ENCODE measurements at regions not wholly inside any gene's neighbourhood (a gene's known extent, or its start where the extent isn't known, plus 50 kb on each side); places are given as distances from the start of the nearest gene placed in this dataset.

DNA sequence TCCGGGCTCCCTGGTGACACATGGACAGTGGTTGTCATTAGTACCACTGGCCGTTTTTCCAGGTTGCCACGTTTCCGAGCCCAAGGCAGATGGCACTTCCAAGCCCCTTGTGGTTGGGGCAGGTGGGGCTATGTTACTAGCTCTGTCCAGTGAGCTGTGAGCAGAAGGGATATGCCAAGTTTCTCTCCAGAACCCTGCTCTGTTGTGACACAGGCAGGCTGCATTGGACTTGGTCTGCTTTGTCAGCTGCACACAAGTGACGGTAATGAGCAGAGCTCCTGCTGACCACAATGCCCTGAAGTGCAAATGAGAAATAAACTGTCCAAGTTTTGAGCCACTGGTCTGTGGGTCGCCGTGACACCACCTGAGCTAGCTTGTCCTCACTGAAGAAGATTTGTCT, 118.8 kb downstream of the GYPC start:
- DNase-seq, result no peak

GRCh38 chr2:126775300-126775985, 119.5 kb downstream of the GYPC start:
- DNase-seq, result no peak

- peak; percentile 8 for DNase-seq
Observed at GRCh38 chr2:126776255-126776654, 120.3 kb downstream of the GYPC start.

DNA sequence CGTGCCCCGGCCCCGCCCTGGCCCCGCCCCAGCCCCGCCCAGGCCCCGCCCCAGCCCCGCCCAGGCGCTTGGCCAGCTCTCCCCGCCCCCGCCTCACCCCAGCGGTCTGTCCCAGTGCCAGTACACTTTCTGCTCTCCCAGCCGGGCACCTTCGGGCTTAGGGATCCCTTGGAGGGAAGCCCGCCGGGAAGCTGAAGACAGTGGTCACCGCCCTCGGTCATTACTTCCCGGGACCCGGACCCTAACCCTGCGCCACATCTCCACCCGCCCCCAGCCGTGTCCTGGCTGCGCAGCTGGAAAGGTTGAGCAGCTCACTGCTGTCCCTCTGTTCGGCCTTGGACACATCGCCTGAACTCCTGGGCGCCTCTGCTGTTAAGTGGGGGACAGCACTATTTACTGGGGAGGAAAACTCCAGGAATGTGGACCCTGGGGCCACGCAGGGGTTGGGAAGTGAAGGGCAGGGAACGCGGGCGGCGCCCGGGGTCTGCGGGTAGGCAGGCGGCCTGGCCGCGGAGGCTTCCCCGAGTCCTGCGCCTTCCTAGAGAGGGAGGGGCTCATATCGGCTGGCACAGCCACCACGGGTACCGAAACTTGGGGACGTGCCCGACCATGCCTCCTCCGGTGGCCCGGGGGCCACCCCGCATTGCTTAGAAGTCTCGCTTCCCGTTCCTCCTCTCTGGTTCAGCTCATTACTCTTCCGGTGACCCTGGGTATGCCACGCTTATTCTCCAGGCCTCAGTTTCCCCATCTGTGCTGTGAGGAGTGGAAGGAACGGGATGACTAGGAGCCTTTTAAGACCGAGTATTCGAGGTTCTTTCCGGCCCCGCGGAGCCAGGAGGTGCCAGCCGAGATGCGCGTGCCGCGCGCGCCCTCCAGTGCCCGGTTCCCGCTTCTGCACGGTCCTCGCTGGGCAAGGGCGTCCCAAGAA, 121.0 kb downstream of the GYPC start:
- DNase-seq, result peak; percentile 89

DNA sequence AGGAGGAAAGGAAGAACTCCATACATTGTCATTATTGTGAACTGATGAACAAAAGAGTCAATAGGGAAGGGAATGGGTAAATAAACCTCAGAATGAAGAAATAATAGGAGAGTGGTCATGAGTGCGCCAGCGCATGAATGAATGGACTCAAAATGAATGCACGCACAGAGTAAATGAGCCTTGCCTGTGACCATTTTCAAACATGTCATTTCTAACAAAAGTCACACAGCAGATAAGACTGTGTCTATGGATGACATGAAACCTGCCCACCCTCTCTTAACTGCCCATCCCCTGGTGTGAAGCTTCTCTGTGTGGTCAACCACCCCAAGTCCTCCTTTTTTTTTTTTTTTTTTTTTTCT, 121.1 kb upstream of the TEX51 start:
- DNase-seq, result no peak

DNA sequence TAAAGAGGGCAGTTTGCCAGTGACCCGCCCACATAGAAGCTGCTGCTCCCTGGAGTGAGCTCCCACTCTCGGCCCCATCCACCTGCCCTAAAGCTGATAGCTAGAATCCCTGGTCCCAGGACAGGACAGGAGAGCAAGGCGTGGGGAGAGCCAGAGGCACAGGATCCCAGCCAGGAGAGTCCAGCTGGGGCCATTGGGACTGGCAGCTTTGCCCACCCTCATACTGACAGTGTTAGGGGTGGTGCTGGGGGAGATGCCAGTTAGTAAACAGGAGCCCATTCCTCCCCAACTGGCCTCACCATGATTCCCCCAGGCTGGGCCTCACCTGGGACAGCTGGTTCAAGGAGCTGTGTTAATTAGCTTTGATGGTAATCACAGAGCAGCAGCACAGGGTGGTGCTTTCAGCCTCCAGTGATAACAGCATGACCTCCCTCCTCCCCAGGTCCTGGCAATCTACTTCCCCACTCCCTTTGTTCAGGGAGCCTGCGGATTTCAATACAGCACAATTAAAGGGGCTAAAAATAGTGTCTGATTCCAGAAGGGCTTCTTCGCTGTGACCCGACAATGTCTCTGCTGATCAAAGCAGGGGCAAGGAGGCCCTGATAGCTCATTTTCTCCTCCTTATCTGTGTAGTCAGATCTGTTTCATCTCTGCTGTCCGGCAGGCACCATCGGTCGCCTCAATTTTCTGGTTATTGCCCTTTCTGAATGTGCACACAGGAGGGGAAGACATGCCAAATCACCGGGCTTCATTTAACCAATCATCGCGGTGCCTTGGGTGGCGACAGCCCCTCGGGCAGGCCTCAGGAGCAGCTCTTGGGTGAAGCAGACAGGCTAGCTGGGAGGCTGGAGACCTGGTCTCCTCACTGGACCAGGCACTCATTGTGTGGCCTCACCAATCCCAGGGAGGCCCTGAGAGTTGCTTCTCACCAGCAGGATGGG, 119.9 kb upstream of the TEX51 start:
- DNase-seq, result no peak

DNA sequence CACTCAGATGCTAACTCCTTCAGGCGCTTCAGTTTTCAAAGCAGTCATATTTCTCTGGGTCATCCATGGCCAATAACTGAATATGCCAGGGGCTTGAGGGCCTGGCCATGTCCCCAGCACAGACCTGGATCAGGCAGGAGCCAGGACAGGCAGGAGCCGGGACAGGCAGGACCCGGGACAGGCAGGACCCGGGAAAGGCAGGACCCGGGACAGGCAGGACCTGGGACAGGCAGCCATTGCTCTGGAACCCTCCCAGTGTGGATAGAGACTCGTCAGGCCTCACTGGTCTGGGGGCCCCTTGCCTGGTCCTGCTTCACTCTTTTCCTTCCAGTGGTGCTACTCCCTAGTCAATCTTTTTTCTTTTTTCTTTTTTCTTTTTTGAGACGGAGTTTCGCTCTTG, 117.5 kb upstream of the TEX51 start:
- DNase-seq, result no peak

- DNase-seq, result no peak
Observed at GRCh38 chr2:126781806-126782205, 116.9 kb upstream of the TEX51 start.

- DNase-seq, result no peak
Observed at GRCh38 chr2:126782648-126783047, 116.0 kb upstream of the TEX51 start.

DNA sequence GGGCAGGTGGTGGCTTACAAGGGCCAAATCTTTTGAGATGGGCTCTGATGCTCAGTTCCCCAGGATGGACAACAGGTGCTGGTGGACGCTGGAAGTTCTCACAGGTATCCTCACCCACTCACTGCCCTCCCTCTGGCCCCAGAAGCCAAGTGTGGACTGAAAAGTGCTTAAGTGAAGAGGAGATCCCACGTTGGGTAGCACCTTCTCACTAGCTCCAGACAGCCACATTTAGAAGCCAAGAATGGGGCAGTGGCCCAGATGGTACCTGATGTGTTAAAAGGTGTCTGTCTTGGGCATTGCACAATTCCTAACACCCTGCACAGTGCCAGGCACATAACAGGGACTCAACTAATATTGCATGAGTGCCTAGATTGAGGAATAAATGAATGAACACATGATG, 115.3 kb upstream of the TEX51 start:
- DNase-seq, result no peak

DNA sequence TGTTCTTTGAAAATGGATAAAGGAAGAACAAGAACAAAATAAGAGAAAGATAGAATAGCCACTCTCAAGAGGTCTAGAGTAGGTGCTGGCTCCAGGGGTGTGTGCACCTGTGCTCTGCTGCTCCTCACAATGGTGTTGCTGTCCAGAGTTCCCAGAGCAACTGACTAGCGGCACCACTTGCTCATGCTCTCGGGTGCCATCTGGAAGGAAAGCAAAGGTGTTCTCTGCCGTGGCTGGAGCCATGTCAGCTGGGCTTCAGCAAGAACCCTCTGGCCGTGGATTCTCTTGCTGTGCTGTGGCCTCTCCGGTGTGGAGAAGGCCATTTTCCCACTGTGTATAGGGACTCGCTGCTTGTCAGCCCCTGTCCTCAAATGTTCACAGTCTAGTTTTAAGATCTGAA, 114.6 kb upstream of the TEX51 start:
- DNase-seq, result no peak

- DNase-seq, result no peak
Observed at GRCh38 chr2:126784621-126785020, 114.1 kb upstream of the TEX51 start.

DNA sequence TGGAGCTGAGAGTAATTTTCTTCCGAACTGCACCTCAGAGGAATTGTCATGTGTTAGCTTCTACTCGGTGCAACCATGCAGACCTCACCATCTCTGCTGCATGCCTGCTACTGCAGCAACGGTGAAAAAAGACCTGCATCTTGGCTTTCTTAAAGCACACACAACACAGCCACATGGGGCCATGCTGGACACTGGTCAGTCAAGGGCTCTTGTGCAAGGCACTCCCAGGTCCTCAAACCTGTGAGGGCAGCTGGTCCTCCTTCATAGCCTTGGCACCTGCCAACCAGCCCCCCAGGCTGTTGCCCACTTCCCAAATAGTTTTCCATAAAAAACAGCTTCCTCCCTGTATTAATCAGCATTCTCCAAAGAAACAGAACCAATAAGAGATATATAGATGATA, 113.5 kb upstream of the TEX51 start:
- DNase-seq, result no peak

DNA sequence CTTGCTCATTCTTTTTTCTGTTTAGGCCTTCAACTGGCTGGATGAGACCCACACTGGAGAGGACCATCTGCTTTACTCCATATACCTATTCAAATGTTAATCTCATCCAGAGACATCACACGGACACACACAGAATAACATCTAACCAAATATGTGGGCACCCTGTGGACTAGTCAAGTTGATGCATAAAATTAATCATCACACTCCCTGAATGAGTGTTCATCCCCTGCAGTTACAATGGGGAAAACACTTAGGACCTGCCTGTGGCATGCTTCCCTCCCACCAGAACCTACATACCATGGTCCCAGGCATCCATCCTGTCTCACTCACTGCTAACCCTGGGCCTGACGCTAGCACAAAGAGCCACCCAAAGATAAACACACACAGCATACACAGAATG, 112.8 kb upstream of the TEX51 start:
- no peak for DNase-seq

DNA sequence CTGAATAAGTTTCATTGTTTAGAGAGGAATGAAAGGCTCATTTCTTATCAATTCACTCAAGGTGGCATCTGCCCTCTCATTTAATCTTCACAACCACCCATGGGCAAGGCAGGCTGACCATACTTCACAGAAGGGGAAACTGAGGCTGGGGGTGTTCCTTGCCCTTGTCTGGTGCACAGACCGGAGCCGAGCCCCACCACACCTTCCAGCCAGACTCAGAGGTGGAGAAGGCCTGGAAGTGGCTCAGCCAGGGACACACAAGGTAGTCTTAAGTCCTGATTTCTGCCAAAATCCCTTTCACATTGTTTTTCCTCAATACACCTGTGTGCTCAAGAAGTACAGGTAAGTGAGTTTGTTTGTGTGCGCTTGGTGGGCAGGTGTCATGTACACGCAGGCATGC, 111.9 kb upstream of the TEX51 start:
- no peak for DNase-seq

DNA sequence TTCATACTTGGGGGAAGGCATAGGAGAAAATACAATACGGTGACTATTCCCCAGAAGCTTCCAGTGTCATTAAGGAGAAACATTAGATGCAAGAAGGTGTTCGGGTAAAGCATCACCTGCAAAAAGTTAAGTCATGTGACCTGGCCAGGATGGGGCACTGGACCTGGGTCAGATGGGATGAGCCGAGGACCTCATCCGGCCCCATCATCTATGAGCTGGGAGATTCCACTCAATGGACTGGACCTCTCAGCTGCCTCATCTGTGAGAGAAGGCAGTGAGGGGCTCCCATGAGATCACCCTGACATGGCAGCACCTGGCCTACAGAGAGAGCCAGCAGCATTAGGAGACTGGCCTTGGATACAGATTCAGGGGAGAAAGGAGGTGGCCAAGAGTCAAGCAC, 111.4 kb upstream of the TEX51 start:
- no peak for DNase-seq

GRCh38 chr2:126788113-126788512, 110.6 kb upstream of the TEX51 start:
- no peak for DNase-seq

DNA sequence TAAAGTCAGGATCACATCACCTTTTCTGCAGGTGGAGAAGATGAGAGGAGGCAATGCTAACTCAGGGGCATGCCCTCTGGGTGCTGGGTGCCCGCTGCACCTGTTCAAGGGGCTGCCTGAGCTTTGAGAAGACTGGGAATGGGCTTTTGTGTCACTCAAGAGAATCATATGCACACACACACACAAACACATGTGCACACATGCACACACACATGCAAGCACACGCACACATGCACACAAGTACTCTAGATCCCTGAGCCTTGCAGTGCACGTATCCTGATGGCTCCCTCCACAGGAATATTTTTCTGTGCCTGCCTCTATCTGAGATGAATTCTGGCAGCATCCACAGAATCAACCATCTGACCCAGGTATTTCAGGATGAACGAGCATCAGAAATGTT, 110.0 kb upstream of the TEX51 start:
- no peak for DNase-seq

DNA sequence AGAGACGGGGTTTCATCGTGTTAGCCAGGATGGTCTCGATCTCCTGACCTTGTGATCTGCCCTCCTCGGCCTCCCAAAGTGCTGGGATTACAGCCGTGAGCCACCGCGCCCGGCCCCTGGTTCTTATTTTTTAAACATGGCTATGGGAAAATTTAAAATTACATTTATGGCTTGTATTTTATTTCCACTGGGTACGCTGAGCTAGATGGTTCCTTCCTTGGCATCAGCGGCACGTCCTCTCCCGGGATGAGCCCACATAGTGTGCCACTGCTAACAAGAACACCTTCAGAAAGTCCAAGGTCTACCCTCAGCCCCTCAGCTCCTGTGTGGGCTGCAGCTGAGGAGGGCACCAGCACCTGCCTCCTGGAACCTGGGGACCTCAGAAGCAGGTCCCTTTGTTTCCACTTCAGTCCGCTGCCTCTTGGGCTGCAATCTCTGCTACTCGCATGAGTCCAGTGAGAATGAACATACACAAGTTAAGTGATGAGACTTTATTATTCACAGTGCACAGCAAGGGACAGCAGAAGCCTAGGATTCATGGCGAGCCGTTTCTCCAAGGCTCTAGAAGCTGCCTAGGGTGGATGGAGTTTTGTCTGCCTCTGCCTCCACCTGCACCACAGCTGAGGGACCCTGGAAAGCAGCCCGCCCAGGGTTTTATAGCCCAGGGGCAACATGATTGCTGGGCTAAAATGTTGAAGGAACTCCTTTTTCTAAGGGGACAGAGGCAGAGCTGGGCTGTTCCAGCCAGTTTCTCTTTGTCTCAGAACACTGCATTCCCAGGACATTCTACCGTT, 107.5 kb upstream of the TEX51 start:
- no peak for DNase-seq

DNA sequence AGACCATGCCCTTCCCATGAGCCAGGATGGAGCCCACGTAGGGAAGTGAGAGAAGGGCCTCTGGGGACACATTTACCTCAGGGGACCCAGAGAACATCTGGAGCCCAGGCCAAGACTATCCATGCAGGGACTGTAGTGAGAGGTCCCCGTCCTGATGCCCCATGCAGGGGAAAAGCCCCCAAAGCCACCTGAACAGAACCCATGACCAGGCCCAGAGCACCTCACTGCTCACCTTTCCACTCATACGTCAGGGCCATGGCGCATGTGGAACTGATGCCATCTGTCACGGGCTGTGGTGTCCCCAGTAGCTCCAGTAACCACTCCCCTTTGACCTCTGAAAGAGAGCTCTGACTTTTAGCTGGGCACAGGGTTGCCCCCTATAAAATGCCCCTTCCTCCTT, 106.5 kb upstream of the TEX51 start:
- no peak for DNase-seq

GRCh38 chr2:126792993-126793392, 105.7 kb upstream of the TEX51 start:
- DNase-seq, result no peak
